ENCODE measurements at regions not wholly inside any gene's neighbourhood (a gene's known extent, or its start where the extent isn't known, plus 50 kb on each side); places are given as distances from the start of the nearest gene placed in this dataset.

- Histone ChIP-seq H3K27me3 (ENCODE audit: control insufficient read depth, insufficient read depth, low read length) (no peaks in the 10 kb centered on the region), H4K8ac (ENCODE audit: low read depth in 2 of 2, low read length in 2 of 2) (no peak overlapping the region), H3K36me3 (ENCODE audit: control insufficient read depth, insufficient read depth, low read length) (no peaks in the 10 kb centered on the region), H3K18ac (ENCODE audit: low read depth, low read length) (no peak overlapping the region), H4K5ac (ENCODE audit: low read depth, low read length) (no peak overlapping the region), H2BK120ac (ENCODE audit: low read depth, low read length) (no peak overlapping the region), H3K4me3 (ENCODE audit: insufficient read depth, low read depth, low read length) (no peak overlapping the region), H4K91ac (ENCODE audit: insufficient read depth, low read depth, low read length) (no peak overlapping the region), H3K79me1 (ENCODE audit: low read depth in 1 of 2, low read length in 2 of 2) (no peaks in the 10 kb centered on the region), H3K9me3 (ENCODE audit: control insufficient read depth, insufficient read depth, low read length) (no peaks in the 10 kb centered on the region; the same call in 1 of the 2 replicates), H3K4me2 (ENCODE audit: low read depth, low read length) (no peak overlapping the region), H2BK5ac (ENCODE audit: low read depth, low read length, poor library complexity, severe bottlenecking) (no peak overlapping the region), H3K56ac (ENCODE audit: extremely low read depth, insufficient read depth, low read length) (no peak overlapping the region), H3K4ac (ENCODE audit: low read depth, low read length) (no peak overlapping the region), H3K4me1 (ENCODE audit: control insufficient read depth, insufficient read depth, low read length) (no peaks in the 10 kb centered on the region), H3K9me1 (ENCODE audit: insufficient read depth, low read length) (no peaks in the 10 kb centered on the region), H3K27ac (ENCODE audit: insufficient read depth, low read length) (no peak overlapping the region), H3K23ac (ENCODE audit: low read depth, low read length) (no peak overlapping the region), H4K20me1 (ENCODE audit: insufficient read depth, low read length) (no peaks in the 10 kb centered on the region), H2AFZ (replicated peaks; ENCODE audit: low read length, poor library complexity) (no peak overlapping the region), H3K9ac (ENCODE audit: low read depth, low read length) (no peak overlapping the region), H3K14ac (replicated peaks; ENCODE audit: low read depth, low read length) (no peak overlapping the region), H2BK20ac (ENCODE audit: low read depth, low read length) (no peak overlapping the region), H2BK15ac (ENCODE audit: low read depth, low read length) (no peak overlapping the region), H2AK5ac (ENCODE audit: low read depth, low read length) (no peak overlapping the region), H2AK9ac (replicated peaks; ENCODE audit: low read depth, low read length, poor library complexity) (no peak overlapping the region)
- 80% methylated on average over 2 of the region's 8 CpGs; no CpG with 5 or more reads in 1 of the 2 experiments for WGBS, 2 experiments (ENCODE audit: extremely low coverage in 2 of 2, insufficient read length in 1 of 2)
- POLR2A ChIA-PET (ENCODE audit: unreplicated experiment) = no interaction called here
- CTCF ChIA-PET = no interaction called here
- ATAC-seq (ENCODE audit: low read depth) (no peak), DNase-seq (no peak)
- dilution Hi-C loops (cut with HindIII; ENCODE audit: low sequenced_read_pairs, unreplicated experiment) = no loop called here
- in situ Hi-C loops (cut with MboI; ENCODE audit: low sequenced_read_pairs) = no loop called here
- BruUV-seq (replicated peaks) = no TSS peak
- TF ChIP-seq RCOR1 (IDR thresholded peaks at IDR 0.05; ENCODE audit: insufficient replicate concordance, low read length) (no peak), MAZ (IDR thresholded peaks at IDR 0.05; ENCODE audit: borderline replicate concordance, low read depth, low read length) (no peak), MAFK (IDR thresholded peaks at IDR 0.05; ENCODE audit: low read depth, low read length) (no peak), MXI1 (IDR thresholded peaks at IDR 0.05; ENCODE audit: borderline replicate concordance, low read depth, low read length) (no peak), POLR2A (IDR thresholded peaks at IDR 0.05; ENCODE audit: low read depth, low read length) (no peak), SMC3 (IDR thresholded peaks at IDR 0.05; ENCODE audit: low read depth, low read length) (no peak), CTCF (conservative IDR thresholded peaks at IDR 0.05; ENCODE audit: low read depth, low read length) (no peak), USF2 (IDR thresholded peaks at IDR 0.05; ENCODE audit: low read depth, low read length) (no peak), RFX5 (IDR thresholded peaks at IDR 0.05; ENCODE audit: low read depth, low read length) (no peak), RAD21 (IDR thresholded peaks at IDR 0.05; ENCODE audit: low read length) (no peak), FOS (IDR thresholded peaks at IDR 0.05; ENCODE audit: low read depth, low read length) (no peak)
- intact Hi-C loops (cut with micrococcal nuclease) = no loop called here
Observed at GRCh38 chr1:82139751-82140468, 339.2 kb downstream of the ADGRL2 start.
